PC-3 (cell line): ENCODE measurements at regions not wholly inside any gene's neighbourhood (a gene's known extent, or its start where the extent isn't known, plus 50 kb on each side); places are given as distances from the start of the nearest gene placed in this dataset.

Experiments used
- ATAC-seq: fragments of 200-7000 bp; cut with Tn5 transposase; 2 replicates; pipeline ENCODE4 v1.9.1; 2020; ENCODE audit warnings: mild to moderate bottlenecking, moderate library complexity
- BruUV-seq: library from RNA; stranded (reverse); fragments of 400-500 nt; replicated peaks from 2 replicates; lab custom pipeline; 2021; lab: Mats Ljungman, UMichigan
- CTCF ChIA-PET: fragments of 300-600 bp; sonication (Branson Sonifier 250); formaldehyde crosslinking; loops from one replicate; lab custom pipeline; 2022; ENCODE audit warnings: antibody characterized with exemption; lab: Charles Lee
- POLR2A ChIA-PET: fragments of 300-600 bp; sonication (Branson Sonifier 250); formaldehyde crosslinking; loops from one replicate; lab custom pipeline; 2022; ENCODE audit warnings: antibody characterized with exemption; ENCODE audit not compliant: unreplicated experiment; lab: Charles Lee
- DNase-seq: peaks from one replicate; pipeline ENCODE4 v3.0.0-alpha.2; 2015
- H2AFZ ChIP-seq: fragments of 300-600 bp; sonication (generic); 2 replicates; pipeline ENCODE4 v1.6.0; 2016; ENCODE audit warnings: antibody characterized with exemption, low read length
- H3F3A ChIP-seq: fragments of 300-600 bp; sonication (generic); one replicate; pipeline ENCODE4 v1.6.0; 2017; ENCODE audit warnings: antibody characterized with exemption, low read length, control low read depth, mild to moderate bottlenecking; ENCODE audit not compliant: unreplicated experiment
- H3K27ac ChIP-seq: fragments of 300-600 bp; sonication (generic); 2 replicates; pipeline ENCODE4 v1.5.1; 2016; ENCODE audit warnings: mild to moderate bottlenecking, low read length
- H3K27me3 ChIP-seq: fragments of 300-600 bp; sonication (generic); 2 replicates; pipeline ENCODE4 v1.6.1; 2016; ENCODE audit warnings: low read length, mixed read lengths
- H3K36me3 ChIP-seq: fragments of 300-600 bp; sonication (generic); 2 replicates; pipeline ENCODE4 v1.6.1; 2016; ENCODE audit warnings: low read depth, mixed run types, low read length, mixed read lengths
- H3K4me1 ChIP-seq: fragments of 300-600 bp; sonication (generic); 2 replicates; pipeline ENCODE4 v1.5.1; 2016; ENCODE audit warnings: low read length; ENCODE audit not compliant: insufficient read depth
- H3K4me2 ChIP-seq: fragments of 300-600 bp; sonication (generic); 2 replicates; pipeline ENCODE4 v1.6.0; 2016; ENCODE audit warnings: low read length
- H3K4me3 ChIP-seq: fragments of 300-600 bp; sonication (generic); 2 replicates; pipeline ENCODE4 v1.5.1; 2016; ENCODE audit warnings: mild to moderate bottlenecking, low read length, mixed read lengths
- H3K79me2 ChIP-seq: fragments of 300-600 bp; sonication (generic); 2 replicates; pipeline ENCODE4 v1.6.1; 2017; ENCODE audit warnings: low read length, mixed read lengths
- H3K9ac ChIP-seq: fragments of 300-600 bp; sonication (generic); 2 replicates; pipeline ENCODE4 v1.6.0; 2016; ENCODE audit warnings: mild to moderate bottlenecking, low read length
- H3K9me2 ChIP-seq: fragments of 300-600 bp; sonication (generic); replicated peaks from 2 replicates; pipeline ENCODE4 v1.6.1; 2016; ENCODE audit warnings: mixed run types, low read length, mixed read lengths
- H3K9me3 ChIP-seq: fragments of 300-600 bp; sonication (generic); 2 replicates; pipeline ENCODE4 v1.6.1; 2016; ENCODE audit warnings: low read length, mixed read lengths
- H4K20me1 ChIP-seq: fragments of 300-600 bp; sonication (generic); 2 replicates; pipeline ENCODE4 v1.6.1; 2016; ENCODE audit warnings: low read length, mixed read lengths
- EZH2 ChIP-seq: fragments of 300-600 bp; sonication (generic); IDR thresholded peaks from one replicate; pipeline ENCODE4 v1.6.1; 2017; ENCODE audit warnings: antibody characterized with exemption, mild to moderate bottlenecking, low read length; ENCODE audit not compliant: unreplicated experiment
- EZH2phosphoT487 ChIP-seq: fragments of 300-600 bp; sonication (generic); IDR thresholded peaks from 2 replicates; pipeline ENCODE4 v1.6.1; 2018; ENCODE audit warnings: mild to moderate bottlenecking, antibody characterized with exemption, low read length, borderline replicate concordance
- intact Hi-C: fragments of 100-400 bp; cut with micrococcal nuclease; formaldehyde crosslinking; loops from 2 replicates; pipeline ENCODE4 v1.9.0; 2023
- TF ChIP-seq, protein P1 (sequence below): fragments of 300-600 bp; sonication (generic); conservative IDR thresholded peaks from 2 replicates; pipeline ENCODE4 v1.5.1; 2017; ENCODE audit warnings: antibody characterized with exemption, low read depth, mild to moderate bottlenecking, low read length

DNA sequence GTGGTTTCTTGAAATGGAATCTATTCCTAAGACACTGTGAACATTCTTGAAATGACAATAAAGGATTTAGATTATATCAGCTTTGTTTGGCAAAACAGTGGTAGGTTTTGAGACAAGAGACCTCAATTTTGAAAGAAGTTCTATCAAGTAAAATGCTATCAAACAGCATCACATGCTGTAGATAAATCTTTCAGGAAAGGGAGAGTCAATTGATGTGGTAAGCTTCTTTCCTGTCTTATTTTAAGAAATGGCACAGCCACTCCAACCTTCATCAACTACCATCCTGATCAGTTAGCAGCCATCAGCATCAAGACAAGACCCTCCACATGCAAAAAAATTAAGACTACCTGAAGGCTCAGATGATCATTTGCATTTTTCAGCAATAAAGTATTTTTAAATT, 495.4 kb downstream of the TRIB2 start:
- TF ChIP-seq EZH2 = no peak
- TF ChIP-seq, protein P1, sequence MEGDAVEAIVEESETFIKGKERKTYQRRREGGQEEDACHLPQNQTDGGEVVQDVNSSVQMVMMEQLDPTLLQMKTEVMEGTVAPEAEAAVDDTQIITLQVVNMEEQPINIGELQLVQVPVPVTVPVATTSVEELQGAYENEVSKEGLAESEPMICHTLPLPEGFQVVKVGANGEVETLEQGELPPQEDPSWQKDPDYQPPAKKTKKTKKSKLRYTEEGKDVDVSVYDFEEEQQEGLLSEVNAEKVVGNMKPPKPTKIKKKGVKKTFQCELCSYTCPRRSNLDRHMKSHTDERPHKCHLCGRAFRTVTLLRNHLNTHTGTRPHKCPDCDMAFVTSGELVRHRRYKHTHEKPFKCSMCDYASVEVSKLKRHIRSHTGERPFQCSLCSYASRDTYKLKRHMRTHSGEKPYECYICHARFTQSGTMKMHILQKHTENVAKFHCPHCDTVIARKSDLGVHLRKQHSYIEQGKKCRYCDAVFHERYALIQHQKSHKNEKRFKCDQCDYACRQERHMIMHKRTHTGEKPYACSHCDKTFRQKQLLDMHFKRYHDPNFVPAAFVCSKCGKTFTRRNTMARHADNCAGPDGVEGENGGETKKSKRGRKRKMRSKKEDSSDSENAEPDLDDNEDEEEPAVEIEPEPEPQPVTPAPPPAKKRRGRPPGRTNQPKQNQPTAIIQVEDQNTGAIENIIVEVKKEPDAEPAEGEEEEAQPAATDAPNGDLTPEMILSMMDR = no peak
- no peak for TF ChIP-seq EZH2phosphoT487
- Histone ChIP-seq H3K27me3 (no peaks in the 10 kb centered on the region), H2AFZ (no peak overlapping the region), H3K79me2 (no peaks in the 10 kb centered on the region), H3F3A (no peaks in the 10 kb centered on the region), H3K9me3 (no peaks in the 10 kb centered on the region), H3K4me3 (no peak overlapping the region), H3K36me3 (no peaks in the 10 kb centered on the region), H3K4me2 (no peak overlapping the region), H3K9me2 (no peaks in the 10 kb centered on the region), H3K27ac (no peak overlapping the region), H4K20me1 (no peaks in the 10 kb centered on the region), H3K9ac (no peak overlapping the region), H3K4me1 (no peaks in the 10 kb centered on the region)
- BruUV-seq = no TSS peak
- ChIA-PET CTCF (no interaction called here), POLR2A (no interaction called here)
- no peak for DNase-seq
- intact Hi-C loops = no loop called here
- ATAC-seq = no peak

GRCh38 chr2:13218205-13218604, 501.5 kb downstream of the TRIB2 start:
- H3K27me3 ChIP-seq = peaks cover 10% of the 10 kb centered on the region; the same call in 1 of the 2 replicates
- BruUV-seq = no TSS peak
- no peaks in the 10 kb centered on the region for H3K4me1 ChIP-seq
- intact Hi-C loops = no loop called here
- H3K36me3 ChIP-seq = no peaks in the 10 kb centered on the region
- H3K9me2 ChIP-seq = no peaks in the 10 kb centered on the region
- H3K4me3 ChIP-seq = no peak overlapping the region
- ChIA-PET CTCF (no interaction called here), POLR2A (no interaction called here)
- ATAC-seq (no peak), DNase-seq (no peak)
- H3F3A ChIP-seq = no peaks in the 10 kb centered on the region
- H3K27ac ChIP-seq = no peak overlapping the region
- no peaks in the 10 kb centered on the region for H3K79me2 ChIP-seq
- no peak overlapping the region for H3K4me2 ChIP-seq
- H3K9ac ChIP-seq = no peak overlapping the region
- no peaks in the 10 kb centered on the region for H3K9me3 ChIP-seq
- no peaks in the 10 kb centered on the region for H4K20me1 ChIP-seq
- H2AFZ ChIP-seq = no peak overlapping the region
- TF ChIP-seq, protein P1 = no peak
- TF ChIP-seq EZH2 = no peak
- no peak for TF ChIP-seq EZH2phosphoT487

DNA sequence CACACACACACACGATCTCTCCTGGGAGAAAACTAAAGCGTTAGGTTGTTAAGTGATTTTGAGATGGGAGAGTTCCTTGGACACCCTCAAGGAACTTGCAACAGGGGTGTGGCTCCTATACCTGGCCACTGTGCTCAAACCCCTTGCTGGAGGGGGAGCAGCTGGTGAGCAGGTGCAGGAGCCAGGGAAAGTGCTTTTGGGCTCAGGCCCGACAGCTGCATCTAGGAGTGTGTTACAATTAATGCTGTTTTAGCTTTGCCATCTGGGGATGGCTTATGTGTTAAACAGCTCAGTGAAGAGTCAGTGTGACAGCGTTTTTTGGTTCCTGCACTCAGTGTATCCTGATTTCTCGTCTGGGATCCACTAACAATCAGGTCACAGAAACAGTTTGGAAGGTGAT, 510.8 kb downstream of the TRIB2 start:
- POLR2A ChIA-PET = no interaction called here
- CTCF ChIA-PET = no interaction called here
- no peaks in the 10 kb centered on the region for H3K36me3 ChIP-seq

More for the DNA sequence above, 510.8 kb downstream of the TRIB2 start:
- Histone ChIP-seq H2AFZ (no peak overlapping the region), H3F3A (no peaks in the 10 kb centered on the region), H3K27me3 (peaks cover 23% of the 10 kb centered on the region), H3K9me3 (no peaks in the 10 kb centered on the region), H3K9ac (no peak overlapping the region), H3K4me2 (no peak overlapping the region), H3K79me2 (no peaks in the 10 kb centered on the region), H3K4me3 (no peak overlapping the region), H3K4me1 (no peaks in the 10 kb centered on the region), H3K27ac (no peak overlapping the region), H4K20me1 (no peaks in the 10 kb centered on the region), H3K9me2 (no peaks in the 10 kb centered on the region)
- intact Hi-C loops = no loop called here
- ATAC-seq = no peak
- TF ChIP-seq EZH2 = no peak
- TF ChIP-seq, protein P1 = no peak
- TF ChIP-seq EZH2phosphoT487 = no peak
- DNase-seq = no peak
- BruUV-seq = no TSS peak
